Endodermal cell (in vitro differentiated cells): ENCODE measurements at regions not wholly inside any gene's neighbourhood (a gene's known extent, or its start where the extent isn't known, plus 50 kb on each side); places are given as distances from the start of the nearest gene placed in this dataset.

Source experiments
- DNase-seq: peaks from one replicate; pipeline ENCODE4 v3.0.0-alpha.2; 2017
- H3K27ac ChIP-seq: 2 replicates; pipeline ENCODE4 v1.5.1; 2013; ENCODE audit warnings: mild to moderate bottlenecking, low read depth, low read length, moderate library complexity
- H3K27me3 ChIP-seq: 2 replicates; pipeline ENCODE4 v1.6.1; 2013; ENCODE audit warnings: mild to moderate bottlenecking, low read length, moderate library complexity; ENCODE audit not compliant: insufficient read depth, control insufficient read depth, poor library complexity, severe bottlenecking
- H3K36me3 ChIP-seq: 2 replicates; pipeline ENCODE4 v1.7.0; 2013; ENCODE audit warnings: mild to moderate bottlenecking, low read length, moderate library complexity; ENCODE audit not compliant: control insufficient read depth, insufficient read depth
- H3K4me1 ChIP-seq: one replicate; pipeline ENCODE4 v1.7.0; 2013; ENCODE audit warnings: low read length; ENCODE audit not compliant: control insufficient read depth, insufficient read depth
- H3K4me3 ChIP-seq: 2 replicates; pipeline ENCODE4 v1.5.1; 2013; ENCODE audit warnings: mild to moderate bottlenecking, low read length, moderate library complexity
- H3K9ac ChIP-seq: 2 replicates; pipeline ENCODE4 v1.6.1; 2013; ENCODE audit warnings: mild to moderate bottlenecking, low read length, moderate library complexity; ENCODE audit not compliant: poor library complexity, severe bottlenecking; ENCODE audit errors: extremely low read depth
- H3K9me3 ChIP-seq: 2 replicates; pipeline ENCODE4 v1.6.1; 2013; ENCODE audit warnings: mild to moderate bottlenecking, low read length, moderate library complexity; ENCODE audit not compliant: control insufficient read depth
- H3K27ac Mint-ChIP-seq: 2 replicates; pipeline ENCODE4 v1.8.0; 2020; ENCODE audit warnings: mixed read lengths
- H3K27me3 Mint-ChIP-seq: 2 replicates; pipeline ENCODE4 v1.8.0; 2021; ENCODE audit warnings: mild to moderate bottlenecking, mixed read lengths; ENCODE audit not compliant: insufficient read depth
- H3K36me3 Mint-ChIP-seq: 2 replicates; pipeline ENCODE4 v1.8.0; 2020; ENCODE audit warnings: low read depth, mixed read lengths
- H3K4me1 Mint-ChIP-seq: 2 replicates; pipeline ENCODE4 v1.8.0; 2020; ENCODE audit warnings: mixed read lengths
- H3K4me3 Mint-ChIP-seq: 2 replicates; pipeline ENCODE4 v1.8.0; 2020; ENCODE audit warnings: mild to moderate bottlenecking, moderate library complexity, mixed read lengths
- H3K9me3 Mint-ChIP-seq: 2 replicates; pipeline ENCODE4 v1.8.0; 2020; ENCODE audit warnings: mild to moderate bottlenecking, mixed read lengths
- CTCF ChIP-seq: fragments of 200-600 bp; sonication (generic); conservative IDR thresholded peaks from 2 replicates; pipeline ENCODE4 v1.5.0; 2021; ENCODE audit warnings: antibody characterized with exemption, mild to moderate bottlenecking
- WGBS, 2 experiments: methylation state at CpG; one replicate each; pipeline versions ENCODE4 v1.1.5 to v1.1.7; 2013; ENCODE audit warnings: missing lambda C conversion rate in 2 of 2, mixed read lengths in 1 of 2; ENCODE audit not compliant: insufficient coverage in 1 of 2, insufficient read length in 1 of 2; 5-methylcytosine and 5-hydroxymethylcytosine counted together

- Mint-ChIP-seq H3K36me3 (no peaks in the 10 kb centered on the region), H3K27ac (no peak overlapping the region), H3K9me3 (no peaks in the 10 kb centered on the region), H3K4me1 (no peaks in the 10 kb centered on the region), H3K27me3 (peaks cover 2% of the 10 kb centered on the region), H3K4me3 (no peak overlapping the region)
- DNase-seq, result no peak
- no peak for TF ChIP-seq CTCF
- 85 to 91% methylated on average over 2 of the region's 2 CpGs for WGBS, 2 experiments
- no peaks in the 10 kb centered on the region for H3K4me1 ChIP-seq
- no peak overlapping the region for H3K27ac ChIP-seq
- no peaks in the 10 kb centered on the region for H3K27me3 ChIP-seq
- H3K9me3 ChIP-seq, result no peaks in the 10 kb centered on the region
- H3K9ac ChIP-seq, result no peak overlapping the region
- no peak overlapping the region for H3K4me3 ChIP-seq
- no peaks in the 10 kb centered on the region for H3K36me3 ChIP-seq
Measured at GRCh38 chr6:105546754-105547153, 143.9 kb upstream of the PREP start.

- Mint-ChIP-seq H3K27ac (no peak overlapping the region), H3K36me3 (no peaks in the 10 kb centered on the region), H3K9me3 (no peaks in the 10 kb centered on the region), H3K4me1 (no peaks in the 10 kb centered on the region), H3K4me3 (no peak overlapping the region), H3K27me3 (peaks cover 2% of the 10 kb centered on the region)
- DNase-seq, result no peak
- TF ChIP-seq CTCF, result no peak
- no peak overlapping the region for H3K4me3 ChIP-seq
- H3K27ac ChIP-seq, result no peak overlapping the region
- no peaks in the 10 kb centered on the region for H3K27me3 ChIP-seq
- H3K9ac ChIP-seq, result no peak overlapping the region
- H3K9me3 ChIP-seq, result no peaks in the 10 kb centered on the region
- H3K36me3 ChIP-seq, result no peaks in the 10 kb centered on the region
- 93 to 96% methylated on average over 10 to 11 of the region's 11 CpGs for WGBS, 2 experiments
- H3K4me1 ChIP-seq, result no peaks in the 10 kb centered on the region
Measured at GRCh38 chr6:105545947-105546731, 143.3 kb upstream of the PREP start.

- H3K9ac ChIP-seq, result no peak overlapping the region
- H3K27me3 ChIP-seq, result no peaks in the 10 kb centered on the region
- no peak for DNase-seq
- no peaks in the 10 kb centered on the region for H3K9me3 Mint-ChIP-seq
- H3K36me3 ChIP-seq, result no peaks in the 10 kb centered on the region
- no peaks in the 10 kb centered on the region for H3K36me3 Mint-ChIP-seq
- TF ChIP-seq CTCF, result no peak
- no peaks in the 10 kb centered on the region for H3K9me3 ChIP-seq
- no peak overlapping the region for H3K4me3 Mint-ChIP-seq
- H3K27me3 Mint-ChIP-seq, result peaks cover 2% of the 10 kb centered on the region
- H3K4me1 ChIP-seq, result no peaks in the 10 kb centered on the region
- no peak overlapping the region for H3K4me3 ChIP-seq
- no peak overlapping the region for H3K27ac ChIP-seq
- H3K4me1 Mint-ChIP-seq, result no peaks in the 10 kb centered on the region
- WGBS, 2 experiments, result 87 to 95% methylated on average over 3 to 4 of the region's 4 CpGs
- H3K27ac Mint-ChIP-seq, result no peak overlapping the region
Measured at GRCh38 chr6:105545228-105545920, 142.5 kb upstream of the PREP start.
